ENCODE measurements at regions not wholly inside any gene's neighbourhood (a gene's known extent, or its start where the extent isn't known, plus 50 kb on each side); places are given as distances from the start of the nearest gene placed in this dataset.

DNA sequence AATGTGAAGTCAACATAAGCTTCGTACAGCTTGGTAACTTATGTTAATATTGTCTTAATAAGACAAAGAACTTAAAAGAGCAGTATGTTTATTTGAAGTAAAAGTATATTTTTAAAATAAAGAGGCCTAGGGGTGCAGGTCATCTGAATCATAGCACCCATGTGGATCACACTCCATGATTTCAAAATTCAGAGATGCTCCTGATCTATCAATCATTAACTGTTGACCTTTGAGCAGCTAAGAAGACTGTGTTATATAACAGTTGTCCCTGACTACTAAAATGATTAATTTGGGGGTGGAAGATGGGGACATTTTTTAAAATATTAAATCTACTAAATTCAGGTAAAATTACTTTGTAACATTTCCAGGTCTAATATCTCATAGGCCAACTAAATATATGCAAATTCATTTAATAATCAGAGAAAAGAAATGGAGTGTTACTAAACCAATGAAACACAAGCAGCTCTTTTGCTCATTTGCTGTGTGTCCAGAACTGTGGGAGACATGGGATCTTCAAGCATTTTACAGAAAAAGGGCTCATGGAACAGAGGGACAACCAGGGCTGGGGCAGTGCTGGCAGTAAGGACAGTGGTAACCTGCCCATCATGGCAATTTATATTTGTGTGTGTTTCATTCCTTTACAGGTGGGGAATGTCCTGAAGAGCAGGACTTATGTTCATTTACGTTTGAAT lies 120.7 kb upstream of the PCED1B start:
- H3K36me3 Mint-ChIP-seq = no peaks in the 10 kb centered on the region
- H3K27me3 Mint-ChIP-seq (ENCODE audit: low read depth) = no peaks in the 10 kb centered on the region
- DNase-seq (ENCODE audit: low spot score) (no peak), ATAC-seq (no peak)
- POLR2A ChIA-PET = no interaction called here
- no peak overlapping the region for H3K27ac Mint-ChIP-seq
- CTCF ChIA-PET = interaction anchor here (1.6 kb wide), 1 partner anchor 62 kb away, joined by 3 read pairs; no protein-coding TSS in a partner anchor
- no peak overlapping the region for H3K4me3 Mint-ChIP-seq
- H3K9me3 Mint-ChIP-seq = peaks cover 5% of the 10 kb centered on the region
- TF ChIP-seq SOX15 (CRISPR knock-in tag; IDR thresholded peaks at IDR 0.05) = no peak
- no peak for TF ChIP-seq RORB (CRISPR knock-in tag; IDR thresholded peaks at IDR 0.05)
- TF ChIP-seq, protein P1, sequence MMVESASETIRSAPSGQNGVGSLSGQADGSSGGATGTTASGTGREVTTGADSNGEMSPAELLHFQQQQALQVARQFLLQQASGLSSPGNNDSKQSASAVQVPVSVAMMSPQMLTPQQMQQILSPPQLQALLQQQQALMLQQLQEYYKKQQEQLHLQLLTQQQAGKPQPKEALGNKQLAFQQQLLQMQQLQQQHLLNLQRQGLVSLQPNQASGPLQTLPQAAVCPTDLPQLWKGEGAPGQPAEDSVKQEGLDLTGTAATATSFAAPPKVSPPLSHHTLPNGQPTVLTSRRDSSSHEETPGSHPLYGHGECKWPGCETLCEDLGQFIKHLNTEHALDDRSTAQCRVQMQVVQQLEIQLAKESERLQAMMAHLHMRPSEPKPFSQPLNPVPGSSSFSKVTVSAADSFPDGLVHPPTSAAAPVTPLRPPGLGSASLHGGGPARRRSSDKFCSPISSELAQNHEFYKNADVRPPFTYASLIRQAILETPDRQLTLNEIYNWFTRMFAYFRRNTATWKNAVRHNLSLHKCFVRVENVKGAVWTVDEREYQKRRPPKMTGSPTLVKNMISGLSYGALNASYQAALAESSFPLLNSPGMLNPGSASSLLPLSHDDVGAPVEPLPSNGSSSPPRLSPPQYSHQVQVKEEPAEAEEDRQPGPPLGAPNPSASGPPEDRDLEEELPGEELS (CRISPR knock-in tag; IDR thresholded peaks at IDR 0.05) = no peak
- TF ChIP-seq OVOL2 (CRISPR knock-in tag; IDR thresholded peaks at IDR 0.05; ENCODE audit: borderline replicate concordance) = no peak
- TF ChIP-seq GTF2I (CRISPR knock-in tag; conservative IDR thresholded peaks at IDR 0.05) = no peak
- TF ChIP-seq MYBL2 (CRISPR knock-in tag; IDR thresholded peaks at IDR 0.05) = no peak
- no peak for TF ChIP-seq TCF7 (CRISPR knock-in tag; IDR thresholded peaks at IDR 0.05; ENCODE audit: low read depth)
- TF ChIP-seq NFE2L1 (CRISPR knock-in tag; IDR thresholded peaks at IDR 0.05) = no peak
- TF ChIP-seq, protein P2, sequence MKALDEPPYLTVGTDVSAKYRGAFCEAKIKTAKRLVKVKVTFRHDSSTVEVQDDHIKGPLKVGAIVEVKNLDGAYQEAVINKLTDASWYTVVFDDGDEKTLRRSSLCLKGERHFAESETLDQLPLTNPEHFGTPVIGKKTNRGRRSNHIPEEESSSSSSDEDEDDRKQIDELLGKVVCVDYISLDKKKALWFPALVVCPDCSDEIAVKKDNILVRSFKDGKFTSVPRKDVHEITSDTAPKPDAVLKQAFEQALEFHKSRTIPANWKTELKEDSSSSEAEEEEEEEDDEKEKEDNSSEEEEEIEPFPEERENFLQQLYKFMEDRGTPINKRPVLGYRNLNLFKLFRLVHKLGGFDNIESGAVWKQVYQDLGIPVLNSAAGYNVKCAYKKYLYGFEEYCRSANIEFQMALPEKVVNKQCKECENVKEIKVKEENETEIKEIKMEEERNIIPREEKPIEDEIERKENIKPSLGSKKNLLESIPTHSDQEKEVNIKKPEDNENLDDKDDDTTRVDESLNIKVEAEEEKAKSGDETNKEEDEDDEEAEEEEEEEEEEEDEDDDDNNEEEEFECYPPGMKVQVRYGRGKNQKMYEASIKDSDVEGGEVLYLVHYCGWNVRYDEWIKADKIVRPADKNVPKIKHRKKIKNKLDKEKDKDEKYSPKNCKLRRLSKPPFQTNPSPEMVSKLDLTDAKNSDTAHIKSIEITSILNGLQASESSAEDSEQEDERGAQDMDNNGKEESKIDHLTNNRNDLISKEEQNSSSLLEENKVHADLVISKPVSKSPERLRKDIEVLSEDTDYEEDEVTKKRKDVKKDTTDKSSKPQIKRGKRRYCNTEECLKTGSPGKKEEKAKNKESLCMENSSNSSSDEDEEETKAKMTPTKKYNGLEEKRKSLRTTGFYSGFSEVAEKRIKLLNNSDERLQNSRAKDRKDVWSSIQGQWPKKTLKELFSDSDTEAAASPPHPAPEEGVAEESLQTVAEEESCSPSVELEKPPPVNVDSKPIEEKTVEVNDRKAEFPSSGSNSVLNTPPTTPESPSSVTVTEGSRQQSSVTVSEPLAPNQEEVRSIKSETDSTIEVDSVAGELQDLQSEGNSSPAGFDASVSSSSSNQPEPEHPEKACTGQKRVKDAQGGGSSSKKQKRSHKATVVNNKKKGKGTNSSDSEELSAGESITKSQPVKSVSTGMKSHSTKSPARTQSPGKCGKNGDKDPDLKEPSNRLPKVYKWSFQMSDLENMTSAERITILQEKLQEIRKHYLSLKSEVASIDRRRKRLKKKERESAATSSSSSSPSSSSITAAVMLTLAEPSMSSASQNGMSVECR (CRISPR knock-in tag; IDR thresholded peaks at IDR 0.05; ENCODE audit: borderline replicate concordance) = no peak
- TF ChIP-seq ZNF396 (CRISPR knock-in tag; IDR thresholded peaks at IDR 0.05; ENCODE audit: borderline replicate concordance) = no peak
- TF ChIP-seq IRF2 (CRISPR knock-in tag; IDR thresholded peaks at IDR 0.05; ENCODE audit: borderline replicate concordance, low read depth) = no peak
- H3K4me1 Mint-ChIP-seq = peaks cover 6% of the 10 kb centered on the region

DNA sequence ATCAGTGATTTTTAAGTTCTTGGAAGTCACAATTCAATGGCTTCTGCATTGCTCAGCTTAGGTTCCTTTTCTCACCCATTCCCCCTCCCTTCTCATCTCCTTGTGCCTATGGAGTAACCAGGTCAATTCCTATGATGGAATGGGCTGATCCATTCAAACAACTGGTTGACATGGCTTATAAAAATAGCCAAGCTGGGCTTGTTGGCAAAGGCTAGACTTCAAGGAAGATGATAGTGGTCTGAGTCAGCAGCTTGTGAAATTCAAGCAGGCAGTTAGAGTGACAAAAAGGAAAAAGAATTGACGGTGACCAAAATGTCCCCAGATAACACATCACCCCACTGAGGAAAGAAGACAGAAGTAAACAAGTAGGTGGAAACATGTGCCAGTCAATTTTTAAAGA lies 119.9 kb upstream of the PCED1B start:
- no peak overlapping the region for H3K4me3 Mint-ChIP-seq
- no peaks in the 10 kb centered on the region for H3K36me3 Mint-ChIP-seq
- peaks cover 5% of the 10 kb centered on the region for H3K9me3 Mint-ChIP-seq
- H3K27me3 Mint-ChIP-seq (ENCODE audit: low read depth) = no peaks in the 10 kb centered on the region
- ATAC-seq = no peak
- ChIA-PET CTCF (interaction anchor here (1.6 kb wide), 1 partner anchor 61 kb away, joined by 3 read pairs; no protein-coding TSS in a partner anchor), POLR2A (no interaction called here)
- no peak for DNase-seq (ENCODE audit: low spot score)
- peaks cover 14% of the 10 kb centered on the region for H3K4me1 Mint-ChIP-seq
- H3K27ac Mint-ChIP-seq = no peak overlapping the region
- TF ChIP-seq, protein P3, sequence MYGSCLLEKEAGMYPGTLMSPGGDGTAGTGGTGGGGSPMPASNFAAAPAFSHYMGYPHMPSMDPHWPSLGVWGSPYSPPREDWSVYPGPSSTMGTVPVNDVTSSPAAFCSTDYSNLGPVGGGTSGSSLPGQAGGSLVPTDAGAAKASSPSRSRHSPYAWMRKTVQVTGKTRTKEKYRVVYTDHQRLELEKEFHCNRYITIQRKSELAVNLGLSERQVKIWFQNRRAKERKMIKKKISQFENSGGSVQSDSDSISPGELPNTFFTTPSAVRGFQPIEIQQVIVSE (CRISPR knock-in tag; IDR thresholded peaks at IDR 0.05; ENCODE audit: borderline replicate concordance) = no peak
- TF ChIP-seq ZNF396 (CRISPR knock-in tag; IDR thresholded peaks at IDR 0.05; ENCODE audit: borderline replicate concordance) = no peak
- no peak for TF ChIP-seq FOXK1 (CRISPR knock-in tag; IDR thresholded peaks at IDR 0.05)
- no peak for TF ChIP-seq ZNF416 (CRISPR knock-in tag; IDR thresholded peaks at IDR 0.05)
- TF ChIP-seq NR2C2 (CRISPR knock-in tag; IDR thresholded peaks at IDR 0.05) = no peak
- TF ChIP-seq ZNF219 (CRISPR knock-in tag; IDR thresholded peaks at IDR 0.05; ENCODE audit: borderline replicate concordance) = no peak
- TF ChIP-seq ZNF671 (CRISPR knock-in tag; IDR thresholded peaks at IDR 0.05) = no peak
- TF ChIP-seq, protein P4, sequence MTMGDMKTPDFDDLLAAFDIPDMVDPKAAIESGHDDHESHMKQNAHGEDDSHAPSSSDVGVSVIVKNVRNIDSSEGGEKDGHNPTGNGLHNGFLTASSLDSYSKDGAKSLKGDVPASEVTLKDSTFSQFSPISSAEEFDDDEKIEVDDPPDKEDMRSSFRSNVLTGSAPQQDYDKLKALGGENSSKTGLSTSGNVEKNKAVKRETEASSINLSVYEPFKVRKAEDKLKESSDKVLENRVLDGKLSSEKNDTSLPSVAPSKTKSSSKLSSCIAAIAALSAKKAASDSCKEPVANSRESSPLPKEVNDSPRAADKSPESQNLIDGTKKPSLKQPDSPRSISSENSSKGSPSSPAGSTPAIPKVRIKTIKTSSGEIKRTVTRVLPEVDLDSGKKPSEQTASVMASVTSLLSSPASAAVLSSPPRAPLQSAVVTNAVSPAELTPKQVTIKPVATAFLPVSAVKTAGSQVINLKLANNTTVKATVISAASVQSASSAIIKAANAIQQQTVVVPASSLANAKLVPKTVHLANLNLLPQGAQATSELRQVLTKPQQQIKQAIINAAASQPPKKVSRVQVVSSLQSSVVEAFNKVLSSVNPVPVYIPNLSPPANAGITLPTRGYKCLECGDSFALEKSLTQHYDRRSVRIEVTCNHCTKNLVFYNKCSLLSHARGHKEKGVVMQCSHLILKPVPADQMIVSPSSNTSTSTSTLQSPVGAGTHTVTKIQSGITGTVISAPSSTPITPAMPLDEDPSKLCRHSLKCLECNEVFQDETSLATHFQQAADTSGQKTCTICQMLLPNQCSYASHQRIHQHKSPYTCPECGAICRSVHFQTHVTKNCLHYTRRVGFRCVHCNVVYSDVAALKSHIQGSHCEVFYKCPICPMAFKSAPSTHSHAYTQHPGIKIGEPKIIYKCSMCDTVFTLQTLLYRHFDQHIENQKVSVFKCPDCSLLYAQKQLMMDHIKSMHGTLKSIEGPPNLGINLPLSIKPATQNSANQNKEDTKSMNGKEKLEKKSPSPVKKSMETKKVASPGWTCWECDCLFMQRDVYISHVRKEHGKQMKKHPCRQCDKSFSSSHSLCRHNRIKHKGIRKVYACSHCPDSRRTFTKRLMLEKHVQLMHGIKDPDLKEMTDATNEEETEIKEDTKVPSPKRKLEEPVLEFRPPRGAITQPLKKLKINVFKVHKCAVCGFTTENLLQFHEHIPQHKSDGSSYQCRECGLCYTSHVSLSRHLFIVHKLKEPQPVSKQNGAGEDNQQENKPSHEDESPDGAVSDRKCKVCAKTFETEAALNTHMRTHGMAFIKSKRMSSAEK (CRISPR knock-in tag; IDR thresholded peaks at IDR 0.05; ENCODE audit: borderline replicate concordance) = no peak
- TF ChIP-seq, protein P5, sequence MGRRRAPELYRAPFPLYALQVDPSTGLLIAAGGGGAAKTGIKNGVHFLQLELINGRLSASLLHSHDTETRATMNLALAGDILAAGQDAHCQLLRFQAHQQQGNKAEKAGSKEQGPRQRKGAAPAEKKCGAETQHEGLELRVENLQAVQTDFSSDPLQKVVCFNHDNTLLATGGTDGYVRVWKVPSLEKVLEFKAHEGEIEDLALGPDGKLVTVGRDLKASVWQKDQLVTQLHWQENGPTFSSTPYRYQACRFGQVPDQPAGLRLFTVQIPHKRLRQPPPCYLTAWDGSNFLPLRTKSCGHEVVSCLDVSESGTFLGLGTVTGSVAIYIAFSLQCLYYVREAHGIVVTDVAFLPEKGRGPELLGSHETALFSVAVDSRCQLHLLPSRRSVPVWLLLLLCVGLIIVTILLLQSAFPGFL (CRISPR knock-in tag; IDR thresholded peaks at IDR 0.05; ENCODE audit: borderline replicate concordance) = no peak
- no peak for TF ChIP-seq ZNF423 (CRISPR knock-in tag; IDR thresholded peaks at IDR 0.05)
- TF ChIP-seq, protein P6, sequence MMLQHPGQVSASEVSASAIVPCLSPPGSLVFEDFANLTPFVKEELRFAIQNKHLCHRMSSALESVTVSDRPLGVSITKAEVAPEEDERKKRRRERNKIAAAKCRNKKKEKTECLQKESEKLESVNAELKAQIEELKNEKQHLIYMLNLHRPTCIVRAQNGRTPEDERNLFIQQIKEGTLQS (CRISPR knock-in tag; conservative IDR thresholded peaks at IDR 0.05) = no peak
- TF ChIP-seq FOXP1 (CRISPR knock-in tag; IDR thresholded peaks at IDR 0.05; ENCODE audit: borderline replicate concordance) = no peak
- TF ChIP-seq, protein P7, sequence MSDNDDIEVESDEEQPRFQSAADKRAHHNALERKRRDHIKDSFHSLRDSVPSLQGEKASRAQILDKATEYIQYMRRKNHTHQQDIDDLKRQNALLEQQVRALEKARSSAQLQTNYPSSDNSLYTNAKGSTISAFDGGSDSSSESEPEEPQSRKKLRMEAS (CRISPR knock-in tag; IDR thresholded peaks at IDR 0.05) = no peak

Measured in WTC11 (cell line).